ENCODE measurements at regions not wholly inside any gene's neighbourhood (a gene's known extent, or its start where the extent isn't known, plus 50 kb on each side); places are given as distances from the start of the nearest gene placed in this dataset.

GRCh38 chr15:88707771-88708654 lies 69.2 kb downstream of the ISG20 start:
- in situ Hi-C loops (cut with HindIII; ENCODE audit: low sequenced_read_pairs), result no loop called here

DNA sequence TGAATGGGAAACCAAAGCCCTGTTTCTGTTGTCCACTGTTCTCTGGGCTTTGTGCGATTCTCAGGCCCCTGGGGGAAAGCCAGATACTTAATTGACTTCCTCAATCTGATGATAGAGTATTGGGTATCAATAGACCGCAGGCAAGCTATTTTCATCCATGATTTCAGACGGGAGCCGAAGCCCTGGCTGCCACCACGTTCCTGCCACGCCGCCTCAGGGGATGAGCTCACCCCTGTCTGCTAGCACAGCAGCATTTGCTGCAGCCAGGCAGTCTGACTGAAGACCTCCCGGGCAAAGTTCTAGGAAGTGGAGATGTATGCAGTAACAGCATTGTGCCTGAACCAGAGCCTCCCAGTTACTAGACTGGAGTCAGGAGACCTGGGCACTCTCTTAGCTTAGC lies 69.8 kb downstream of the ISG20 start:
- in situ Hi-C loops (cut with HindIII; ENCODE audit: low sequenced_read_pairs), result no loop called here

DNA sequence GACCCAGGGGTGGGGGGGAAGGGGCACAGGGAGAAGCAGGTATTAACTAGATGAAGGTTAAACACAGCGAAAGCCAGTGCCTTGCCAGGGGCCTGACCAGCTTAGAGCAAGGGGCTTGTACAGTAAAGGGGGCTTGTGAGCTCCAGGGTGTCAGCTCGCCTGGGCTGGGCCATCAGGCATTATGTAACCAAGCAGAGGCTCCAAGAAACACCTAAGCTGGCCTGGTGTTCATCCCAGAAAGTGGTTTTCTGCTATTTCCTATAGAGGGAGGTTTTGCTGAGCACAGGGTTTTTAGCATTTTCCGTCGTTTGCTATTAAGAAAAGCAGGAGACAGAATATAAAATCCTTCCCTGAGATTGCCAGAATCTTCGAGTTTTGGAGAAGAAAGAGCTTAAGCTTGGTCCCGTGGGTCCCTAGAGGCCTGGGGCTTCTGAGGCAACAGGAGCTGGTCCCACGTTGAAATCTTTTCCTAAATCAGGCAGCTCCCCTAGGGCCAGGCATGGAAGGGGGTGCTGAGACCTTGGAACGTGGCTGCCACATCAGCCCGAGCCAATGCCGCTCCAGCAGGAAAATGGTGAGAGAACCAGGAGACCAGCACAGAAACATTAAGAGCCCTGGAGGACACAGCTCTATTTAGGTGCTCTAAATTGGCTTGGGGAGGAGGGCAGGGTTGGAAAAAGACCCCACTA lies 71.4 kb downstream of the ISG20 start:
- in situ Hi-C loops (cut with HindIII; ENCODE audit: low sequenced_read_pairs), result no loop called here

DNA sequence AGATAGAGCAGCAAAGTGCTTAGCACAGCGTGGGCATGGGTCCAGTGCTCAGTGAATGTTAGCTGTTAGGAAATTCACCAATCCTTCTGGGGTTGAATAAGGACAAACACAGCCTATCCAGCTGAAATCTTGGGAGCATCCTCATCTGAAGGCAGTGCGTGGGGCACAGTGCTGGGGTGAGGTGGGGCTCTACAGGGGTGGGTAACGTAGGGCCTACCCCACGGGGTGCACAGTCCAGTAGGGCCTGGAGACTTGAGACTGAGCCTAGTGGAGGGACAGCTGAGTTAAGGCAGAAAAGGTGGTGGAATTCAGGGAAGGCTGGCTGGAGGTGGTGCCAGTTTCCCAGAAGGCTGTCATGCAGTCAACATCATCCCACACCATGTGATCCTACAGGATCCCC lies 73.0 kb downstream of the ISG20 start:
- in situ Hi-C loops (cut with HindIII; ENCODE audit: low sequenced_read_pairs), result no loop called here

DNA sequence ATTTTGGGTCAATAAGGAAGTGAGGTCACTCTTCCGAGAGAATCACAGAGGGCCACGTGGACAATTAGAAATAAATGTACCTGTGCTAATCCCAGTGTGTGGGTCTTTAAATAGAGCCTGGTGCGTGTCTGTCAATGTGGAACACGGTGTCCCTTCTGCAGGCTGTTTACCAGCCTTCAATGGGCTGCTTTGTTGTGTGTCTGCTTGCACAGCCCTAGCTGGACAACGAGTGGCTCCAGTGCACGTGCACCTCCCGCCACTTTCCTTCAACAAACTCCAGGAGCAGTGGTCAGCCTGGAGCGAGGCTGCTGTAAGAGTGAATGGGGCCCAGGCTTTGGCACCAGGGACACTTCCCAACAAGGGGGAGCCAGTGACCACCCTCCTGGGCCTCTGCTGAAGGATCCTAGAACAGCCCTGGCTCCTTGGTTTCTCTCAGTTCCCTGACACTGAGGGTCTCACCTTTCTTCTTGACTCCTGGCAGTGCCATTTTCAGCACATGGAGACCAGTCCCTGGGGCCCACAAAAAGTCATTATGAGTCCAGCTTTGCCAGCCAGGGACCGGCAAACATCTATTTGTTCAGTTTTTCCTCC lies 76.1 kb downstream of the ISG20 start:
- in situ Hi-C loops (cut with HindIII; ENCODE audit: low sequenced_read_pairs), result no loop called here

GRCh38 chr15:88716543-88717381 lies 77.9 kb downstream of the ISG20 start:
- in situ Hi-C loops (cut with HindIII; ENCODE audit: low sequenced_read_pairs), result no loop called here

DNA sequence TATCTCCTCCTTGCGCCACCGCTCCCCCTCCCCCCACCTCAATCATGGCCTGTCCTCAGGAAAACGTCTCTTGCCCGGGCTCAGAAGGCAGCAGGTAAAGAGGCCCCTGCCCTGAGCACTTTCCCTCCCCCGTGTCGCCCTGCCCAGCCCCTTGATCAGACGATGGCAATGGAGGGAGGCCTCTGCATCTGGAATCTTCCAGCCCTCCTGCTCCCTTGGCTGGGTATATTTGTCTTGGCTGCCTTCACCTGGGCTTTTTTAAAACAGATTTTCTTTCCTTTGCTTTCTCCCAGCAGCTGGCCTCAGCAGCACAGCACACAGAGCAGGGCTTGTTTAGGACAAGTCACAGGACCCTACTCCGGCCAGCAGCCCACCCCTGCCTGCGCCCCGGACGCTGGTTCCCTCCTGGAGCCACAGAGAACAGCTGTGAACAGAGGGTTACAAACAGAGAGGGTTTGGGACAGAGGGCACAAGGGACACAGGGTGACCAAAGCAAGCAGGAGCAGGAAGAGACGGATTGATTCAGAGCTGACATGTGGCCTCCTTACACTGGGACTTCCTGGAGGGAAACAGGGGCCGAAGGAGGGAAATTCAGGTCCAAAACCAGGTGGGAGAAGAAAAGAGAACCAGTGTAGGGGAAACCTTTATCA lies 78.7 kb downstream of the ISG20 start:
- in situ Hi-C loops (cut with HindIII; ENCODE audit: low sequenced_read_pairs), result no loop called here

DNA sequence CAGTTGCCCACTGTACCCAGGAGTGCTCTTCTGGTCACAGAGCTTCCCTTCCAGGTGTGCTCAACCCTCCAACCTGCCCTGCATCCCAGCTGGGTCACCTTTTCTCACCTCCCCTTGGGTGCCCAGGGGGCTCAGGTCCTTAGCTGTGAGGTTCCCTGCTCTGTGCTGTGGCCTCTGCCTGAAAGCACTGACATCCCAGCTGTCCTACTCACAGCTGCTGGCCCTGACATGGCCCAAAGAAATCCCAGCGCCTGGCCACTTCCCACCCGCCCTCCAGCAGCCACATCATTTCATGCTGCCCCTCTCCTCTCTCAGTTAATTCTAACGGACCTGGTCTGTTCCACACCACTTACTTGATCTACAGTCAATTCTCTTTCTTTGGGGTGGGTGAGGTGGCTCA lies 79.9 kb downstream of the ISG20 start:
- in situ Hi-C loops (cut with HindIII; ENCODE audit: low sequenced_read_pairs), result no loop called here

GRCh38 chr15:88719654-88720053 lies 80.8 kb downstream of the ISG20 start:
- in situ Hi-C loops (cut with HindIII; ENCODE audit: low sequenced_read_pairs), result no loop called here

DNA sequence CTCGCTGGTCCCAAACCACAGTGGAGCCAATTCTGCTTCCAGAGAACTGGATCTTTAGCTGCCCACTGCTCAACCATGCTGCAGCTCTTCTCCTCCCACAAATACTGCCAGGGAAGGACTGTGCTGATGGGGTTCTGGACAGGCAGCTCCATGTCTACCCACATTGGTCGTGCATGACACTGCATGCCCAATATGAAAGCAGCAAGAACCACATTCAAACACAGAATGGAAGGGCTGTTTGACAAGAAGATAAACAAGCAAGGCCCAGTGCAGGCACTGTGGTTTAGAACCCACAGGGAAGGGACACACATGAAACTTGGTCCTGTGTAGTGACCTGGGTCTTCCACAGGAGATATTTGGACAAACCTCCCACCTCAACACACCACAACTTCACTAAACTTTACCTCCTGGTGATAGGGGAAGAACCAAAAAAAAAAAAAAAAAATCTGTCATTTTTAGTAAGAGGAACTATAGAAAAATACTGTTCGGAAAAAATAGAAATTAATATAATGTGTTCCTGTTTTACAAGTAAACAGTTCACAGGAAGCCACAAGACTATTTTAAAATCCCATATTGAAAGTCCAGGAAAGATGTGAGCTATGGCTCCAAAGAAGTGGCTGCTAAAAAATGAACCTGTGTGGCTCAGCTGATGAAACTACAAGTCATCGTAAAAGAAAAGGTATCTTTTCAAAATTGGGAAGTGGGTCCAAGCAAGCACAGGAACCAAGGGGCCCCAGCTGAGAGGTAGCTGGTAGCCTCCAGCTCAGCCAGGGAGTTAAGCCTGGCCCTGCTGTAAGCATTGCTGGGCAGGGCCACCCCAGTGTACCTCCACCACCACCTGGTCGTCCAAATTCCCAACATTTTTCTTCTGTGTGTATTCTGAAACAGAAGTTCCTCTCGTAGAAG lies 77.7 kb upstream of the ACAN start:
- in situ Hi-C loops (cut with HindIII; ENCODE audit: low sequenced_read_pairs), result no loop called here

- in situ Hi-C loops (cut with HindIII; ENCODE audit: low sequenced_read_pairs), result no loop called here
These were observed 75.8 kb upstream of the ACAN start for GRCh38 chr15:88727439-88727838.

GRCh38 chr15:88729581-88729980 lies 73.7 kb upstream of the ACAN start:
- in situ Hi-C loops (cut with HindIII; ENCODE audit: low sequenced_read_pairs), result no loop called here

DNA sequence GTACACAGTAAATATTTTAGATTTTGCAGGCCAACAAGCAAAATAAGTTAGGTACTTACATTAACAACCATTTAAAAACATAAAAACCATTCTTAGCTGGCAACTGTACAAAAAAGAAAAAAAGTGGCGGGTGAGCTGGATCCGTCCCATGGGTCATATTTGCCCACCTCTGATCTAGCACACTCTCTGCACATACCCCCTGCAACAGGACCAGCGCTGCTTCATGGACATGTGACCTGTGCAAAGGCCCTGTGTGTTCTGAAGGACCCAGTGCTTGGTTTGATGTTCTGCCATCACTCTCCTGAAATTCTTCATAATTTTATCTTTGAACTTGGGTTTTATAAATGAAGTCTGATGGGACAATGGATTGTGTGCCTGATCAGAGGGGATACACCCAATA lies 72.5 kb upstream of the ACAN start:
- in situ Hi-C loops (cut with HindIII; ENCODE audit: low sequenced_read_pairs), result loop anchor here (5.0 kb wide), 1 partner anchor 53 kb away; no protein-coding TSS in a partner anchor

- in situ Hi-C loops (cut with HindIII; ENCODE audit: low sequenced_read_pairs), result no loop called here
These were observed 68.0 kb upstream of the ACAN start for GRCh38 chr15:88735212-88735611.

DNA sequence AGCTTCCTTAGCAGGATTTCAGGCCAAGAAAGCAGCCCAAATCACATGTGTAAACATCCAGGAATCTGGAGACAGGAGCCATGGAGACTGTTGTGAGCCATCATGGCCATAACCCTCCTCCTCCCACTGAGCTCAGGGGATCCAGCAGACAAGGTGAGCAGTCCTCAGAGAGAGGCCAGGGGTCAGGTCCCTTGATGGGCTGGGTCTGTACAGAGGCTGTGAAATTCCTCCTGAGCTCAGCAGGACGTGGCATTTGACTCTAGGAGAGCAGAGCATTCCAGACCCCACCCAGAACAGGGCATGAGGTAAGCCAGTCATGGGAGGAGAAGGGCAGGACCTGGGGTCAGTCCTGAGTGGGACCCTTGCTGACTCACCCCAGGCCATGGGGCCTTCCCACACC lies 67.0 kb upstream of the ACAN start:
- in situ Hi-C loops (cut with HindIII; ENCODE audit: low sequenced_read_pairs), result no loop called here

- in situ Hi-C loops (cut with HindIII; ENCODE audit: low sequenced_read_pairs), result no loop called here
These were observed 64.4 kb upstream of the ACAN start for GRCh38 chr15:88738796-88739195.

- in situ Hi-C loops (cut with HindIII; ENCODE audit: low sequenced_read_pairs), result no loop called here
These were observed 63.7 kb upstream of the ACAN start for GRCh38 chr15:88739541-88739940.

DNA sequence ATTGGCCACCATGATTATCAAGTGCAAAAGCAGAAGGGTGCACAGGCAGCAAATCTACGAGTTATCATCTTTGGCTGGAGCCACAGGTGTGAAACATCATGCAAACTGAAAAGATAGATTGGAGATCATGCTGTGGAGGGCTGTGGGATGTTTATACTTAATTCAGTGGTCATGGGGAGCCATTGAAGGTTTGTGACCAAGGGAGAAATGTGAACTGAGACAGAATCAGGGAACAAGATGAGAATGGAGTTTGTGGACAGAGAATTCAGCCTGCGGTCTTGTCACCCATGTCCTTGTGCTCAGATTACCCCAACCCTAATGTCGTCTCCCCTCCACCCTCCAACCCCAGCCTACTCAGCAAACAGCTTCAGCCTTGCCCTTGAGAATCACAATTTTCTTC lies 62.9 kb upstream of the ACAN start:
- in situ Hi-C loops (cut with HindIII; ENCODE audit: low sequenced_read_pairs), result no loop called here

GRCh38 chr15:88741046-88741445 lies 62.2 kb upstream of the ACAN start:
- in situ Hi-C loops (cut with HindIII; ENCODE audit: low sequenced_read_pairs), result no loop called here

- in situ Hi-C loops (cut with HindIII; ENCODE audit: low sequenced_read_pairs), result no loop called here
These were observed 61.6 kb upstream of the ACAN start for GRCh38 chr15:88741671-88742070.

Measured in endothelial cell of hepatic sinusoid (primary cell).